ENCODE measurements at regions not wholly inside any gene's neighbourhood (a gene's known extent, or its start where the extent isn't known, plus 50 kb on each side); places are given as distances from the start of the nearest gene placed in this dataset.

- no peak for TF ChIP-seq CTCF (conservative IDR thresholded peaks at IDR 0.05; ENCODE audit: low read length)
- TF ChIP-seq EZH2phosphoT487 (IDR thresholded peaks at IDR 0.05; ENCODE audit: borderline replicate concordance, low read depth, low read length), result no peak
These were observed 408.6 kb downstream of the GBE1 start for GRCh38 chr3:81352867-81353266.
